Kidney (tissue), 13 donors: ENCODE measurements at regions not wholly inside any gene's neighbourhood (a gene's known extent, or its start where the extent isn't known, plus 50 kb on each side); places are given as distances from the start of the nearest gene placed in this dataset.

Experiments used
- DNase-seq, 5 donors: peaks; one replicate each; pipeline ENCODE4 v3.0.0-alpha.2; 2013 to 2020
- FAIRE-seq: peaks from 2 replicates; lab custom pipeline; 2012; peaks lifted over from hg19 to GRCh38; lab: Jason Lieb, UNC
- H3K27ac ChIP-seq, 2 donors: one replicate each; pipeline ENCODE4 v1.7.0; 2013; ENCODE audit warnings: low read depth in 2 of 2, low read length in 2 of 2, inconsistent platforms in 1 of 2
- H3K27me3 ChIP-seq: one replicate; pipeline ENCODE4 v1.7.1; 2013; ENCODE audit warnings: low read length, inconsistent platforms; ENCODE audit not compliant: control insufficient read depth, insufficient read depth
- H3K36me3 ChIP-seq, 3 donors: one replicate each; pipeline versions ENCODE4 v1.7.0 to v1.7.1; 2013; ENCODE audit warnings: low read length in 3 of 3, control low read depth in 1 of 3, inconsistent platforms in 1 of 3; ENCODE audit not compliant: insufficient read depth in 3 of 3, control insufficient read depth in 2 of 3
- H3K4me1 ChIP-seq, 3 donors: one replicate each; pipeline versions ENCODE4 v1.7.0 to v1.7.1; 2013; ENCODE audit warnings: low read length in 3 of 3, inconsistent platforms in 1 of 3, low read depth in 1 of 3; ENCODE audit not compliant: control insufficient read depth in 2 of 3, insufficient read depth in 2 of 3
- H3K4me3 ChIP-seq, 3 donors: one replicate each; pipeline versions ENCODE4 v1.7.0 to v1.8.1; 2013; ENCODE audit warnings: low read length in 3 of 3, control low read depth in 1 of 3, inconsistent platforms in 1 of 3
- H3K9ac ChIP-seq, 3 donors: one replicate each; pipeline versions ENCODE4 v1.7.0 to v1.7.1; 2013; ENCODE audit warnings: low read length in 3 of 3, control low read depth in 1 of 3, inconsistent platforms in 1 of 3
- H3K9me3 ChIP-seq, 3 donors: one replicate each; pipeline versions ENCODE4 v1.7.0 to v1.7.1; 2013; ENCODE audit warnings: low read length in 3 of 3, control low read depth in 1 of 3, inconsistent platforms in 1 of 3; ENCODE audit not compliant: control insufficient read depth in 2 of 3, insufficient read depth in 1 of 3
- CTCF ChIP-seq: IDR thresholded peaks from 3 replicates; pipeline ENCODE4 v1.5.1; 2012; ENCODE audit warnings: mild to moderate bottlenecking, moderate library complexity, borderline replicate concordance; ENCODE audit not compliant: insufficient read depth; ENCODE audit errors: extremely low read depth
- intact Hi-C: fragments of 100-400 bp; cut with DNase I; formaldehyde crosslinking; loops from one replicate; pipeline ENCODE4 v1.11.1; 2022
- donor health status: control.
- donor health status: control.
- donor health status: control.
- donor health status: control.
- donor health status: control.
- donor health status: DM: yes; HTN: yes; CAD: no.
- donor health status: Normal renal cell carcinoma (clear cell type).

- DNase-seq: no peak
Observed at GRCh38 chr21:21734088-21734487, 735.9 kb downstream of the NCAM2 start.

GRCh38 chr21:21737186-21737585 is 739.0 kb downstream of the NCAM2 start:
- H3K27me3 ChIP-seq: no peaks in the 10 kb centered on the region
- no peak for TF ChIP-seq CTCF
- H3K4me3 ChIP-seq: no peak overlapping the region
- FAIRE-seq: no peak
- DNase-seq: no peak
- intact Hi-C loops: no loop called here
- no peak overlapping the region for H3K27ac ChIP-seq
- H3K9me3 ChIP-seq: no peaks in the 10 kb centered on the region
- H3K4me1 ChIP-seq: no peaks in the 10 kb centered on the region
- H3K9ac ChIP-seq: no peak overlapping the region
- H3K36me3 ChIP-seq: no peaks in the 10 kb centered on the region

More at GRCh38 chr21:21734088-21734487, 735.9 kb downstream of the NCAM2 start:
- no peak overlapping the region for H3K27ac ChIP-seq
- H3K27me3 ChIP-seq: no peaks in the 10 kb centered on the region
- no peaks in the 10 kb centered on the region for H3K4me1 ChIP-seq
- no peak for FAIRE-seq
- H3K9ac ChIP-seq: no peak overlapping the region
- intact Hi-C loops: no loop called here
- TF ChIP-seq CTCF: no peak
- no peak overlapping the region for H3K4me3 ChIP-seq
- H3K36me3 ChIP-seq: no peaks in the 10 kb centered on the region
- H3K9me3 ChIP-seq: no peaks in the 10 kb centered on the region

- intact Hi-C loops: no loop called here
- no peak for DNase-seq
- Histone ChIP-seq H3K9me3 (no peaks in the 10 kb centered on the region), H3K27ac (no peak overlapping the region), H3K4me3 (no peak overlapping the region), H3K4me1 (no peaks in the 10 kb centered on the region), H3K36me3 (no peaks in the 10 kb centered on the region), H3K27me3 (no peaks in the 10 kb centered on the region), H3K9ac (no peak overlapping the region)
- no peak for FAIRE-seq
- TF ChIP-seq CTCF: no peak
Observed at GRCh38 chr21:21740207-21740606, 742.0 kb downstream of the NCAM2 start.
